ENCODE measurements at regions not wholly inside any gene's neighbourhood (a gene's known extent, or its start where the extent isn't known, plus 50 kb on each side); places are given as distances from the start of the nearest gene placed in this dataset.
"Not testable (repeated sequence)": the region's sequence is repeated elsewhere in the genome, so short reads cannot be mapped to it uniquely, and the experiment has no call there.

DNA sequence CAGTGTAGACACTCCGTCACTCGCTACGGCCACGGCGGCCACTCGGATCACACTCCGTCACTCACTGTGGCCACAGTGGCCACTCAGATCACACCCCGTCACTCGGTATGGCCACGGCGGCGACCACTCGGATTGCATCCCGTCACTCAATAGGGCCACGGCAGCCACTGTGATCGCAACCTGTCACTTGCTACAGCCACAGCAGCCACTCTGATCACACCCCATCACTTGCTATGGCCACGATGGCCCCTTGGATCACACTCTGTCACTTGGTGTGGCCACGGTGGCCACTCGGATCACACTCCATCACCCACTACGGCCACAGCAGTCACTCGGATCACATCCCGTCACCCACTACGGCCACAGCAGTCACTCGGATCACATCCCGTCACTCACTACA is 175.3 kb downstream of the LAT start:
- H3K4me2 ChIP-seq (ENCODE audit: insufficient read depth, low read length); CTCF ChIA-PET (ENCODE audit: low intra/inter-chr PET ratio); H3K9ac ChIP-seq (ENCODE audit: insufficient read depth in 1 of 2, low read depth in 2 of 2, low read length in 2 of 2); H3K9me3 ChIP-seq (replicated peaks; ENCODE audit: control insufficient read depth, insufficient read depth, low read depth, low read length); H3K9me1 ChIP-seq (ENCODE audit: control insufficient read depth, insufficient read depth, low read length); H4K20me1 ChIP-seq (replicated peaks; ENCODE audit: control insufficient read depth, insufficient read depth, low read length); ATAC-seq; FAIRE-seq; H3K4me3 ChIP-seq; H3K79me2 ChIP-seq (ENCODE audit: control insufficient read depth, insufficient read depth, low read length); intact Hi-C loops (cut with micrococcal nuclease); in situ Hi-C loops (cut with MboI); H2AFZ ChIP-seq (ENCODE audit: low read depth, low read length); BruUV-seq (replicated peaks); H3K27ac ChIP-seq (ENCODE audit: extremely low read depth, low read depth, low read length); POLR2A ChIA-PET; H3K36me3 ChIP-seq (ENCODE audit: control insufficient read depth, insufficient read depth, low read length); DNase-seq (ENCODE audit: extremely low read depth in 1 of 4, low spot score in 3 of 4): not testable (repeated sequence)
- 65% methylated on average over 24 of the region's 25 CpGs for WGBS (ENCODE audit: insufficient coverage, low coverage, missing lambda C conversion rate)
- H3K27me3 ChIP-seq (ENCODE audit: control insufficient read depth in 2 of 2, insufficient read depth in 2 of 2, low read length in 2 of 2): peaks cover 2 to 22% of the 10 kb centered on the region in 2 experiments; a peak in 2 of 5 replicates
- peaks cover 0 to 10% of the 10 kb centered on the region in 2 experiments; a peak in 2 of 5 replicates for H3K4me1 ChIP-seq (replicated peaks in 1 of 2; ENCODE audit: control insufficient read depth in 2 of 2, insufficient read depth in 2 of 2, low read length in 2 of 2)

DNA sequence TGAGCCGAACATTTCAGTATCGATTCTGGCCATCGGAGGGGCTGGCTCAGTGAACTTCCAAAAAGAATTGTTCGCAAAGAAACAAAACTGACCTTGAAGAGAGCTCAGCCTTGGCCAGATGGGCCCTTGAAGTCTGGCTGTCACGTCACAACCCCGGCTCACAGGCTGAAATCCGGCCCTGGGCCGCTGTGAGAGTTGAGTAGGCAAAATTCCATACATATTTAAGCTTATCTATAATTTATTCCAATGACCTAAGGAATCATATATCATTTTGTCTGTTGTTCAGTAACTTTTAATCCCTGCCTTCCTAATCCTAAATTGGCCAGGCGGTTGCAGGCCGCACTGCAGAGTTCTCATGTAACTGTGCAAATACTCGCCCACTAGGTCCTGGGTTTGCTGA is 174.8 kb downstream of the LAT start:
- H3K36me3 ChIP-seq (ENCODE audit: control insufficient read depth, insufficient read depth, low read length); H2AFZ ChIP-seq (ENCODE audit: low read depth, low read length); H3K27ac ChIP-seq (ENCODE audit: extremely low read depth, low read depth, low read length); BruUV-seq (replicated peaks); POLR2A ChIA-PET; FAIRE-seq; intact Hi-C loops (cut with micrococcal nuclease); H3K9ac ChIP-seq (ENCODE audit: insufficient read depth in 1 of 2, low read depth in 2 of 2, low read length in 2 of 2); H4K20me1 ChIP-seq (replicated peaks; ENCODE audit: control insufficient read depth, insufficient read depth, low read length); in situ Hi-C loops (cut with MboI); DNase-seq (ENCODE audit: extremely low read depth in 1 of 4, low spot score in 3 of 4); ATAC-seq; H3K4me3 ChIP-seq; H3K79me2 ChIP-seq (ENCODE audit: control insufficient read depth, insufficient read depth, low read length); H3K4me2 ChIP-seq (ENCODE audit: insufficient read depth, low read length); H3K9me1 ChIP-seq (ENCODE audit: control insufficient read depth, insufficient read depth, low read length); CTCF ChIA-PET (ENCODE audit: low intra/inter-chr PET ratio); H3K9me3 ChIP-seq (replicated peaks; ENCODE audit: control insufficient read depth, insufficient read depth, low read depth, low read length): not testable (repeated sequence)
- WGBS (ENCODE audit: insufficient coverage, low coverage, missing lambda C conversion rate): 72% methylated on average over 9 of the region's 11 CpGs
- H3K4me1 ChIP-seq (replicated peaks in 1 of 2; ENCODE audit: control insufficient read depth in 2 of 2, insufficient read depth in 2 of 2, low read length in 2 of 2): peaks cover 0 to 14% of the 10 kb centered on the region in 2 experiments; a peak in 2 of 5 replicates
- H3K27me3 ChIP-seq (ENCODE audit: control insufficient read depth in 2 of 2, insufficient read depth in 2 of 2, low read length in 2 of 2): peaks cover 2 to 22% of the 10 kb centered on the region in 2 experiments; a peak in 2 of 5 replicates

Measured in K562 (cell line).